DND-41 (cell line): ENCODE measurements at regions not wholly inside any gene's neighbourhood (a gene's known extent, or its start where the extent isn't known, plus 50 kb on each side); places are given as distances from the start of the nearest gene placed in this dataset.

Experiments used
- EZH2 ChIP-seq: IDR thresholded peaks from 3 replicates; pipeline ENCODE4 v1.6.1; 2012; ENCODE audit warnings: borderline replicate concordance, low read depth, mild to moderate bottlenecking, moderate library complexity, low read length, inconsistent platforms; ENCODE audit not compliant: severe bottlenecking
- TF ChIP-seq, protein P1 (sequence below): IDR thresholded peaks from 2 replicates; pipeline ENCODE4 v1.5.1; 2012; ENCODE audit warnings: borderline replicate concordance, low read length, moderate library complexity, mild to moderate bottlenecking; ENCODE audit not compliant: poor library complexity, severe bottlenecking; ENCODE audit errors: extremely low read depth

DNA sequence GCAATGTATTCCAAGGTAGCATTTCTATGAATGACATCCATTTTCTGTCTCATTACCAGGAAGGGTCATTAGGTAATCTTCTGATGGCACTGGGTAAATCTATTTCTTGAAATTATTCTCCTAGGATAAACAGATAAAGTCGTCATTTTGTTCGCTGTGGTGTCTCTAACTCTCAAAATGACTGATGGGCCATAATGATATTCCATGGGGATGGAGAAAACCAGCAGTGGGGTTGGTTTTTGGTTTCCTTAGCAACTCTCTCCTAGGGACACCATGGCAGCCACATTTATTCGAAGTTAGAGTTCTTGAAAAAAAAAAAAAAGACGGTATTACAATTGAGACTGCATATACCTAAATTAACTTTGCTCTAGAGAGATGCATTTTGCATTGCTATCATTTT is 231.3 kb upstream of the SLCO3A1 start:
- TF ChIP-seq, protein P1, sequence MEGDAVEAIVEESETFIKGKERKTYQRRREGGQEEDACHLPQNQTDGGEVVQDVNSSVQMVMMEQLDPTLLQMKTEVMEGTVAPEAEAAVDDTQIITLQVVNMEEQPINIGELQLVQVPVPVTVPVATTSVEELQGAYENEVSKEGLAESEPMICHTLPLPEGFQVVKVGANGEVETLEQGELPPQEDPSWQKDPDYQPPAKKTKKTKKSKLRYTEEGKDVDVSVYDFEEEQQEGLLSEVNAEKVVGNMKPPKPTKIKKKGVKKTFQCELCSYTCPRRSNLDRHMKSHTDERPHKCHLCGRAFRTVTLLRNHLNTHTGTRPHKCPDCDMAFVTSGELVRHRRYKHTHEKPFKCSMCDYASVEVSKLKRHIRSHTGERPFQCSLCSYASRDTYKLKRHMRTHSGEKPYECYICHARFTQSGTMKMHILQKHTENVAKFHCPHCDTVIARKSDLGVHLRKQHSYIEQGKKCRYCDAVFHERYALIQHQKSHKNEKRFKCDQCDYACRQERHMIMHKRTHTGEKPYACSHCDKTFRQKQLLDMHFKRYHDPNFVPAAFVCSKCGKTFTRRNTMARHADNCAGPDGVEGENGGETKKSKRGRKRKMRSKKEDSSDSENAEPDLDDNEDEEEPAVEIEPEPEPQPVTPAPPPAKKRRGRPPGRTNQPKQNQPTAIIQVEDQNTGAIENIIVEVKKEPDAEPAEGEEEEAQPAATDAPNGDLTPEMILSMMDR, result no peak
- no peak for TF ChIP-seq EZH2
